ENCODE measurements at regions not wholly inside any gene's neighbourhood (a gene's known extent, or its start where the extent isn't known, plus 50 kb on each side); places are given as distances from the start of the nearest gene placed in this dataset.

DNA sequence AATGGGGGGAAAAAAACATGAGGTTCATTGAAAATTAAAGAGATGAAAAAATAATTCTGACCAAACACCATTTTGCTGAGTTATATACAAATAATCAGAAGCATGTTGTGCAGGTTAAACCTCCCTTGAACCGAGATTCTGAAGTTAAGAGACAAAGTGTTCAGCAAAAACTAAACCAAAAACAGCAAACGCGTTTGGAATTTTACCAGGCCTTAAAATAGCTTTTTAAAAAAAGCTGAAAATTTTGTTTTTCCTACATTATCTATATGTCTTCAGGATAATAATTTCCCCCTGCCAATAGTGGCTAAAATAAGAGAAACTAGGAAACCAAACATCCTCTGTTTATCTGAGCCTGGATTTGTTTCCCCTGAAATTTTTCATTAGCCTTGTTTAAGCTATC is 191.7 kb upstream of the DAPK1 start:
- TF ChIP-seq, protein P1, sequence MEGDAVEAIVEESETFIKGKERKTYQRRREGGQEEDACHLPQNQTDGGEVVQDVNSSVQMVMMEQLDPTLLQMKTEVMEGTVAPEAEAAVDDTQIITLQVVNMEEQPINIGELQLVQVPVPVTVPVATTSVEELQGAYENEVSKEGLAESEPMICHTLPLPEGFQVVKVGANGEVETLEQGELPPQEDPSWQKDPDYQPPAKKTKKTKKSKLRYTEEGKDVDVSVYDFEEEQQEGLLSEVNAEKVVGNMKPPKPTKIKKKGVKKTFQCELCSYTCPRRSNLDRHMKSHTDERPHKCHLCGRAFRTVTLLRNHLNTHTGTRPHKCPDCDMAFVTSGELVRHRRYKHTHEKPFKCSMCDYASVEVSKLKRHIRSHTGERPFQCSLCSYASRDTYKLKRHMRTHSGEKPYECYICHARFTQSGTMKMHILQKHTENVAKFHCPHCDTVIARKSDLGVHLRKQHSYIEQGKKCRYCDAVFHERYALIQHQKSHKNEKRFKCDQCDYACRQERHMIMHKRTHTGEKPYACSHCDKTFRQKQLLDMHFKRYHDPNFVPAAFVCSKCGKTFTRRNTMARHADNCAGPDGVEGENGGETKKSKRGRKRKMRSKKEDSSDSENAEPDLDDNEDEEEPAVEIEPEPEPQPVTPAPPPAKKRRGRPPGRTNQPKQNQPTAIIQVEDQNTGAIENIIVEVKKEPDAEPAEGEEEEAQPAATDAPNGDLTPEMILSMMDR (conservative IDR thresholded peaks at IDR 0.05; ENCODE audit: low read depth in 2 of 2) = no peak
- TF ChIP-seq, protein P2, sequence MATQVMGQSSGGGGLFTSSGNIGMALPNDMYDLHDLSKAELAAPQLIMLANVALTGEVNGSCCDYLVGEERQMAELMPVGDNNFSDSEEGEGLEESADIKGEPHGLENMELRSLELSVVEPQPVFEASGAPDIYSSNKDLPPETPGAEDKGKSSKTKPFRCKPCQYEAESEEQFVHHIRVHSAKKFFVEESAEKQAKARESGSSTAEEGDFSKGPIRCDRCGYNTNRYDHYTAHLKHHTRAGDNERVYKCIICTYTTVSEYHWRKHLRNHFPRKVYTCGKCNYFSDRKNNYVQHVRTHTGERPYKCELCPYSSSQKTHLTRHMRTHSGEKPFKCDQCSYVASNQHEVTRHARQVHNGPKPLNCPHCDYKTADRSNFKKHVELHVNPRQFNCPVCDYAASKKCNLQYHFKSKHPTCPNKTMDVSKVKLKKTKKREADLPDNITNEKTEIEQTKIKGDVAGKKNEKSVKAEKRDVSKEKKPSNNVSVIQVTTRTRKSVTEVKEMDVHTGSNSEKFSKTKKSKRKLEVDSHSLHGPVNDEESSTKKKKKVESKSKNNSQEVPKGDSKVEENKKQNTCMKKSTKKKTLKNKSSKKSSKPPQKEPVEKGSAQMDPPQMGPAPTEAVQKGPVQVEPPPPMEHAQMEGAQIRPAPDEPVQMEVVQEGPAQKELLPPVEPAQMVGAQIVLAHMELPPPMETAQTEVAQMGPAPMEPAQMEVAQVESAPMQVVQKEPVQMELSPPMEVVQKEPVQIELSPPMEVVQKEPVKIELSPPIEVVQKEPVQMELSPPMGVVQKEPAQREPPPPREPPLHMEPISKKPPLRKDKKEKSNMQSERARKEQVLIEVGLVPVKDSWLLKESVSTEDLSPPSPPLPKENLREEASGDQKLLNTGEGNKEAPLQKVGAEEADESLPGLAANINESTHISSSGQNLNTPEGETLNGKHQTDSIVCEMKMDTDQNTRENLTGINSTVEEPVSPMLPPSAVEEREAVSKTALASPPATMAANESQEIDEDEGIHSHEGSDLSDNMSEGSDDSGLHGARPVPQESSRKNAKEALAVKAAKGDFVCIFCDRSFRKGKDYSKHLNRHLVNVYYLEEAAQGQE (IDR thresholded peaks at IDR 0.05; ENCODE audit: unreplicated experiment) = no peak
- TF ChIP-seq POLR2AphosphoS5 (IDR thresholded peaks at IDR 0.05; ENCODE audit: low read depth) (no peak), EZH2 (IDR thresholded peaks at IDR 0.05; ENCODE audit: low read depth, unreplicated experiment) (no peak), CREB1 (CRISPR knock-in tag; IDR thresholded peaks at IDR 0.05; ENCODE audit: low read depth) (no peak), JUNB (IDR thresholded peaks at IDR 0.05; ENCODE audit: unreplicated experiment) (no peak), NANOG (IDR thresholded peaks at IDR 0.05; ENCODE audit: borderline replicate concordance) (no peak), EZH2phosphoT487 (IDR thresholded peaks at IDR 0.05; ENCODE audit: unreplicated experiment) (no peak), ZNF114 (CRISPR knock-in tag; IDR thresholded peaks at IDR 0.05) (no peak)
